ENCODE measurements at regions not wholly inside any gene's neighbourhood (a gene's known extent, or its start where the extent isn't known, plus 50 kb on each side); places are given as distances from the start of the nearest gene placed in this dataset.

- no peak for DNase-seq
Observed at GRCh38 chr2:138180692-138181386, 216.6 kb downstream of the HNMT start.

GRCh38 chr2:138182250-138182936 lies 218.1 kb downstream of the HNMT start:
- no peak for DNase-seq

- DNase-seq = no peak
Observed at GRCh38 chr2:138182937-138183312, 218.7 kb downstream of the HNMT start.

DNA sequence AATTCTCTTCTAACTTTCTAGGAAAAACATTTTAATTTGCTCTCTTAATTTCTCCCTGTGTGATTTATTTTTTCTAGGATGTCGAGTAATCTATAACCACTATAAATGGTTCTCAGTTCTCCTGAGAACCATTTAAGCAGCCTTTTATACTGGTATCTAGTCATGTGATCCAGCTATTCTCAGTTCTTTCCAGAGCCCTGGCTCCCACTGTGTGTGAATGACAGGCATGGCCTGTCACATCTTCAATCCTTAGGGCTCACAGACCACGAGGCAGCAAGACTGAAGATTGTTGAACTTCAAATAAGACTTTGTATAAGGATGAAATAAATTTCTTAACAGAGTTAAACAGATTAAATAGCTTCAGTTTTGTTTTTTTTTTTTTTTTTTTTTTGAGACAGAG lies 219.4 kb downstream of the HNMT start:
- no peak for DNase-seq

- no peak for DNase-seq
Observed at GRCh38 chr2:138184428-138184827, 220.2 kb downstream of the HNMT start.

- DNase-seq = no peak
Observed at GRCh38 chr2:138185827-138186226, 221.6 kb downstream of the HNMT start.

DNA sequence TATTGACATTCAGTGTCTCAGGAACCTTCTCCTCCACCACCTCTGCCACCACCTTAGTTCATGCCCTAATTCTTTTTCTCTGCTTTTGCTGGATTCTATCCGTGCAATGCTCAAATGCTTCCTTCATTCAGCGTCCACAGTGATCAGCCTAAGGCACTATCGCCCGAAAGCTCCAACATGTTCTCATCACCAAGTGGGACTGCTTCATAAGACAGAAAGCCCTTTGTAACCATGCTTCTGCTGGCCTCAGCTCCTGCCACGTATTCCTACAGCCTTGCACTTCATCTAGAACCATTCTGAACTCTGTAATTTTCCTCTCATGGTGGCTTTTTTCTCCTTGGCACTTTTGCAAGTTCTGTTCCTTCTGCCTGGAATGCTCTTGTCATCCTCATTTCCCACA lies 222.9 kb downstream of the HNMT start:
- DNase-seq = no peak

GRCh38 chr2:138190999-138191398 lies 226.7 kb downstream of the HNMT start:
- DNase-seq = no peak

- DNase-seq = no peak
Observed at GRCh38 chr2:138193416-138194213, 229.3 kb downstream of the HNMT start.

GRCh38 chr2:138201286-138201685 lies 237.0 kb downstream of the HNMT start:
- peak; percentile 2 for DNase-seq

DNA sequence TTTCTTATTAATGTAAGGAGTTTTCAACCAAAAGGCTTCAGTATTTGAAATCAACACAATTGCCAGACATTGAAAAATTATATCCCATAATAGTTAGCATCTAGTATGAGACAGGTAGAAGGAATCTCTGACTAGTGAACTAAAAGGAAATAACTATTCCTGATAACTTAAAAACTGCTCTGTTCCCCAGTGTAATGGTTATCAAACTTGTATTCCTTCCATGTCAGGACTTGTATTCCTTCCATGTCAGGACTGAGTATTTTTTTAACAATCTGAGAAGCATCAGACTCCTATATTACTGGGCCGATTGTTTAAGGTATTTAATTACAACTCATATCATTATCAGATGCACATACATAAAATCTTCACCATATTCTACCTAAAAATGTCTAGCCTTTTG lies 238.5 kb downstream of the HNMT start:
- DNase-seq = no peak

- DNase-seq = no peak
Observed at GRCh38 chr2:138205281-138205680, 241.0 kb downstream of the HNMT start.

DNA sequence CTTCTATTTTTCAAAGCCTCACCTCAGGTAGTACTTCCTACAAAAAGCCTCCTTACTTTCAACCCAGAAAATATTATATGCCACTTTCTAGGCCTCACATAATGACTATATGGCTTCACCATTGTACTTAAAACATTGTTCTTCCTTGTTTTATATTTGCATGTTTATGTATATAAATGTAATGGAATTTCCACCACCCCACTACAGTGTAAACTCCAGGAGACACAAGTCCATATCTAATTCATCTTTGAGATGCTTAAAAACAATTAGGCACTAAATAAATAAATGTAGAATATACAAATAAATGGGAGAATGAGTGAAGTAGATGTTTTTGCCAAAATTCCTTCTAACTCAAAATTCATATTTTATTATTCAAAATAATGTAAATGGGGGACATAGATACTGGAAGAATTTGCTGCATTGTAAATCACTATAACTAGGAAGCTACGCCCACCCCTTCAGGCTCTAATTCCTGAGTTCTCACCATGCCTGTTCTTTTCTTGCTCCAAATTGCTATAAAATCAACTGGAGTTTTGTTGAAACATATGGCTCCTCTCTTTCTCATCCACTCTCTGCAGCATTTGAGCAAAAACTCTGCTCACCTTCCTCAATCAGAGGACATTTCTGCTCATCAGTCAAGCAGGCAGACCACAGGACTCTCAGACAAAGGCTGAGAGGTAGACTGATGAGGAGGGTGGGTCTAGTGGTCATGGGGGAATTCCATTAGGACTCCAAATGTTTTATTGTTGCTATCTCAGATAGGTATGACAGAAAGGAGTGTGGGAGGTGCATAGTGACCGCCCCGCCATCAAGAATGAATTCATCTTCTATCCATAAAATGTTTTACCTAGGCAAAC lies 243.0 kb downstream of the HNMT start:
- no peak for DNase-seq

DNA sequence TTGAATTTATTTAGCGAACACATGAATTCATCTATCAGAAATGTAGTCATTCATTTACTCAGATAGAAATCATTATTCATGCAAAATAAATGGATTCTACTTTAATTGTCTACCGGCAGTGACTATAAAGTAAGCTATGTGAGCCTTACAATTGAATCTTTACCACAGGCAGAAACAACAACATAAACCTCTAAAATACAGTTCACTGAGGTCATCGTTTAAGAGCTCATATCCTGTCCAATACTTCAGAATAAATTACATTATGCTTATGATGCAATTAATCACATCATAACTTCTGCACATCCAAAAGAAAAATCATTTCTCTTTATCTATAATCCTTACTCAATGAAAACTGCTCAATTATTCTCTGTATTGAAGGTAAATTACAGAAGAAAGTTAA lies 244.7 kb downstream of the HNMT start:
- peak; percentile 4 for DNase-seq

- no peak for DNase-seq
Observed at GRCh38 chr2:138210487-138210886, 246.2 kb downstream of the HNMT start.

- no peak for DNase-seq
Observed at GRCh38 chr2:138212434-138212833, 248.2 kb downstream of the HNMT start.

DNA sequence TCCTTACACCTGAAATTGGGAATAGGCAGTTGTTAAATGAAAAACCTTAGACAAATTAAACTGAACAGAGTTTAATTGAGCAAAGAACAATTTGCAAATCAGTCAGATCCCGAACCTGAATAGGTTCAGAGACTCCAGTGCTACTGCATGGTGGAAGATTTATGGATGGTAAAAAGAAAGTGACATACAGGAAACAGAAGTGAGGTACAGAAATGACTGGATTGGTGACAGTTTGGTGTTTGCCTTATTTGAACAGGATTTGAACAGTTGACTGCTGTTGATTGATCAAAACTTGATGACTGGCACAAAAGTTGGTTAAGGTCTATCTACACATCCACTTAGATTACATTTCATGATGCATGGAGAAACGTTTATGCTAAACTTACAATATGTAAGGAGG lies 248.8 kb downstream of the HNMT start:
- DNase-seq = no peak

DNA sequence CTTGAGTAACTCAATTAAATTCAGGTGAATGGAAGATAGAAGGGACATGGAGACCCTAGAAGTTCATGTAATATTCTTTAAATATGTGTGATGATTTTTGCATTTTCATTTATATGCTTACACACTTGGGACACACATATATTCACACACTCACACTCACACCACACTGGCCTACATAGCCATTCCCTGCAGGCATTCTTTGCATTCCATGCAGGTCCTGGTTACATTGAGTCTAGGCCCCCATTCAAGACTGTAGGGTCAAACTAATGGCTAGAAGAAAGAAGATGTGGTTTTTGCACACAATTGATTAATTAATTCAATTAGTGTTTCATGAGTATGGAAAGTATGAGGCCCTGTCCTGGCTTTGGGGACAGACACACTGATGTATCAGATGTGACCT lies 249.4 kb downstream of the HNMT start:
- no peak for DNase-seq

DNA sequence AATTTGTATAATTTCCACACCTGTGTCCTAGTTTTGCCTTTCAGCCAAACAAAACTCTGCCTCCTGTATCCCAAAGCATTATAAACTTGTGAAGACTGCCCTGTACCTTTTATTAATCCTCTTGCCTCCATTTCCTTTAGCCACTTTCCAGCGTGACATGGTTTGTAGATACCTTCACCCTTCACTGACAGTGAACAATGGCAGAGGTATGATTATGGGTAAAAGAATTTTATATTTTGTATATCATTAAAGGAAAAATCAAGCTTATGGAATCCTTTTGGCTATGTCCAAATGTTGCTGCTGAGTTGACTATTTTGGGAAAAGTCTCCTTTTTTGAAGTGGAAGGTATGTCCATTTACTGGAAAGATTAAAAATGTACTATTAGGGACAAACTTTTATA lies 251.7 kb downstream of the HNMT start:
- no peak for DNase-seq

GRCh38 chr2:138217975-138218374 lies 253.7 kb downstream of the HNMT start:
- no peak for DNase-seq

DNA sequence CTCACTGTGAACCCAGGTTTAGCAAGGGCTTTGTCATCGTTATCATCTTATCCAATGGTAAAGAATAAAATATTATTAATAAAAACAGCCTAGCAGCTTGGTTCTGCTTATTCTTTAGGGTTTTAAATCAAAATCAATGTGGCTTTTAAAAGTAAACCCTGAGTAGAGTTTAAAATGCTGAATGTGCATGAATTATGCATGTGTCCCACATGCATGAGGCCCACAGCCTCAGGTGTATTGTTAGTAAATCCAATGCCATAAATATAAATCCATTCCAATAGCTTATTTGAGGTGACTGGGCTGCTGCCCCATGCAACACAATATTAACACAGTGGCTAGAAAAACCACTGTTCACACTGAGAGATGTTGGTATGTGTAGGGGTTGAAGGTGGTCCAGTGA lies 254.1 kb downstream of the HNMT start:
- no peak for DNase-seq

- no peak for DNase-seq
Observed at GRCh38 chr2:138219961-138220360, 255.7 kb downstream of the HNMT start.

- DNase-seq = no peak
Observed at GRCh38 chr2:138221358-138221757, 257.1 kb downstream of the HNMT start.
